ENCODE measurements at regions not wholly inside any gene's neighbourhood (a gene's known extent, or its start where the extent isn't known, plus 50 kb on each side); places are given as distances from the start of the nearest gene placed in this dataset.
A peak's percentile ranks its signal among the peaks of the same experiment; 100 is the strongest.

GRCh38 chr11:112725636-112726035, 235.6 kb upstream of the NCAM1 start:
- DNase-seq: no peak

- no peak for DNase-seq
These were observed 233.8 kb upstream of the NCAM1 start for GRCh38 chr11:112727341-112727841.

GRCh38 chr11:112728288-112728687, 232.9 kb upstream of the NCAM1 start:
- no peak for DNase-seq

- DNase-seq: no peak
These were observed 232.5 kb upstream of the NCAM1 start for GRCh38 chr11:112728716-112729115.

GRCh38 chr11:112730591-112730990, 230.6 kb upstream of the NCAM1 start:
- DNase-seq: no peak

- no peak for DNase-seq
These were observed 229.7 kb upstream of the NCAM1 start for GRCh38 chr11:112731538-112731937.

GRCh38 chr11:112732031-112732430, 229.2 kb upstream of the NCAM1 start:
- DNase-seq: no peak

- peak; percentile 3 for DNase-seq
These were observed 227.0 kb upstream of the NCAM1 start for GRCh38 chr11:112734207-112734606.

GRCh38 chr11:112735470-112735869, 225.8 kb upstream of the NCAM1 start:
- DNase-seq: no peak

GRCh38 chr11:112744041-112744440, 217.2 kb upstream of the NCAM1 start:
- no peak for DNase-seq

GRCh38 chr11:112745973-112746372, 215.2 kb upstream of the NCAM1 start:
- DNase-seq: no peak

- DNase-seq: no peak
These were observed 213.0 kb upstream of the NCAM1 start for GRCh38 chr11:112748252-112748651.

- no peak for DNase-seq
These were observed 212.3 kb upstream of the NCAM1 start for GRCh38 chr11:112748713-112749543.

GRCh38 chr11:112751329-112751728, 209.9 kb upstream of the NCAM1 start:
- no peak for DNase-seq

- DNase-seq: no peak
These were observed 209.4 kb upstream of the NCAM1 start for GRCh38 chr11:112751772-112752171.

GRCh38 chr11:112752563-112752962, 208.7 kb upstream of the NCAM1 start:
- DNase-seq: no peak

- DNase-seq: no peak
These were observed 207.5 kb upstream of the NCAM1 start for GRCh38 chr11:112753706-112754105.

- DNase-seq: no peak
These were observed 201.8 kb upstream of the NCAM1 start for GRCh38 chr11:112759418-112759817.

- DNase-seq: no peak
These were observed 200.7 kb upstream of the NCAM1 start for GRCh38 chr11:112760396-112761059.

- DNase-seq: no peak
These were observed 199.1 kb upstream of the NCAM1 start for GRCh38 chr11:112761911-112762706.

GRCh38 chr11:112762707-112763090, 198.5 kb upstream of the NCAM1 start:
- no peak for DNase-seq

- no peak for DNase-seq
These were observed 195.9 kb upstream of the NCAM1 start for GRCh38 chr11:112765337-112765736.

GRCh38 chr11:112769170-112769569, 192.1 kb upstream of the NCAM1 start:
- no peak for DNase-seq
